GM19324 (cell line): ENCODE measurements at regions not wholly inside any gene's neighbourhood (a gene's known extent, or its start where the extent isn't known, plus 50 kb on each side); places are given as distances from the start of the nearest gene placed in this dataset.

ENCODE experiments used
- ATAC-seq: cut with Tn5 transposase; IDR thresholded peaks from one replicate; pipeline ENCODE4 v1.9.1; 2021; ENCODE audit warnings: mild to moderate bottlenecking, moderate library complexity; ENCODE audit not compliant: unreplicated experiment, low FRiP score

DNA sequence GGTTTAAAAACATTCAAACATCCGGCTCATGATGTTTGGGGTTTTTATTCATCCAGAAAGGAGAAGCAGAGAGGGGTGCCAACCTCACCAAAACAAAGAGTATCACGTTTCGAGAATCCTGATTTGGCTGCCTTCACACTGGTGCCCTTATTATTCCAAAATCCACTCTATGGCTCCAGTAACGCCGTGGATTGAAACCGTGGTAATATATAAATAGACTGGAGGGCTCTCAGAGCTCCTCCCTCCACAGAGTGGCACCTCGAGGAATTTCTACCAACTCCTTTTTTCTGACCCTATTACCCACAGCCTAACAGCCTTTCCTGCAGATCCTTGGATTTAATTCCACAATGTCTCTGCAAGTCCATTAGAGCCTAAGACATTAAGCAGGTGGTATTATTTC lies 353.6 kb downstream of the CRPPA start:
- no peak for ATAC-seq

DNA sequence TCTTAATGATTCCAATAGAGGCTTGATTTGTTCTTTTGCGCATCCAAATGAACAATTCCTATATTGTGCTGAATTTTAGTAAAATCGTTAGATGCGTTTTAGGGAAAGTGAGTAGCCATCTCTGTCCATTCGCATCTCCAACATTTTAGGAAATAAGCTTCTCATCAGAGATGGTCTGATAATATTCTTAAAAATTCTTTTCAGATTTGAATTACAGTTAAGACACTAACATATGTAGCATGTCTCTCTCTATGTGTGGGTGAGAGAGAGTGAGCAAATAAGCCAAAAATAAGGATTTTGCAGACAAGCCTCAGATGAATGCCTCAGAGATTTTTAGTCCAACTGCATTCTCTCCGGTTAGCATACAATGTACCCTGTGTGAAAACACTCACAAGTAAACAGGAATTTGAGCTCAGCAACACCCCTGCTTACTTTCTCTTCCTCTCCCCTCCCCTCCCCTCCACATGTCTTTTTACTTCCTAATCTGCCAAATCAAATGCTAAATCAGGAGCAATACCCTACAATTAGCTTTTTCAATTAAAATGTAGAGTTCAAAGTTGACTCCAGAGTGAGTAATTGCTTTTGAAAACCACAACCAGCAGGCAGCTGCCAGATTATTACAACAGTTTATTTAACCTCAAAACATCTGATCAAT lies 354.4 kb downstream of the CRPPA start:
- ATAC-seq = no peak

GRCh38 chr7:16065939-16066338 lies 355.4 kb downstream of the CRPPA start:
- ATAC-seq = no peak

- ATAC-seq = no peak
Measured at GRCh38 chr7:16063716-16064675, 357.3 kb downstream of the CRPPA start.

DNA sequence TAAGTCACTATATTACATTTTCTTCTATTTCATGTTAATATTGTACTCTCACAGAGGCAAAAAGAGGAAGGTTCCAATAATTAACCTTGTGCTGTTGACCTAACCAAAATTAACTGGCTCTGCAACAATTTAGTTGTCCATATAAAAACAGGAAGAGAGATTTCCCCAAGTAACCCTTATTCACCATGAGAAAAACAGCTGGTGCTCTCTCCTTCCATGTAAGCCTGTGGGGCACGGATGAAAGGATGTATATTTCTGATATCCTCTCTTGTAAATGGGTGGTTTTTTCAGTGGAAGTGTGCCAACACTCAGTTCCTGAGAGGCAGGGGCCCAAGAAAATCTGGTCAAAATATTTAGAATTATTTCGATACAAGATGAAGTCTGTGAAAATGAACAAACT lies 358.1 kb downstream of the CRPPA start:
- ATAC-seq = no peak

DNA sequence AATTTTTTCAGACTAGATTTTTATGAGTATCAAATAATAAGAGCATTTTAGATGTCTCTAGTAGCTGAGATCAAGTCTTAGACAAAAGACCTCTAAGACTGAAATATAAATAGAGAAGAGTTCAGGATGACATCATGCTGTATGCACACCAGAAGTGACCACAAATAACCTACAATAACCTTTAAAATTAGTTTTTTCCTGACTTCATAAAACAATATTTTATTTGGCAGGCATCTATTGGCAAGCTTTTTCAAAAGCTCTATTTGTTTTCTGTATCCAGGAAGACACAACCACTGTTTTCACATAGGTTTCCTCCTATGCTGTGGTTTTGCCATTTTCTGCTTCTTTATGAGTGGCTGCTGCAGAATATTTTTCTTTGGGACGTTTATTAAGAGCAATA lies 359.1 kb downstream of the CRPPA start:
- no peak for ATAC-seq

DNA sequence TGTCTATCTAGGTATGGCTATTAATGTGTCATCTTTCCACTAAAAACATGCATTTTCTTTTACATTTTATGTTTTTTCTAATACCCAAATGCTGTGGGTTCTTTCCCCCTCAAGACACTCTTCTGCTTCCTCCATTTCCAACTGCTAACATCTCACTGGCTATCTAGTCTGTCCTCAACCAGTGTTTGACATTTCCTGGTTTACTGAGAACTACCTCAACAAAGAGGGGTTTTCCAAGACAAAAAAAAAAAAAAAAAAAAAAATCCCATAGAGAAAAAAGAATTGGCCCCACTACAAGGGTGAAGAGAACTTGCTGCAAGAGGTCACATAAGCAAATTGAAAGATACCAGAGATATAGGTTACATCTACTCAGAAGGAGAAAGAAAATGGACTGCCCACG lies 359.7 kb downstream of the CRPPA start:
- no peak for ATAC-seq

DNA sequence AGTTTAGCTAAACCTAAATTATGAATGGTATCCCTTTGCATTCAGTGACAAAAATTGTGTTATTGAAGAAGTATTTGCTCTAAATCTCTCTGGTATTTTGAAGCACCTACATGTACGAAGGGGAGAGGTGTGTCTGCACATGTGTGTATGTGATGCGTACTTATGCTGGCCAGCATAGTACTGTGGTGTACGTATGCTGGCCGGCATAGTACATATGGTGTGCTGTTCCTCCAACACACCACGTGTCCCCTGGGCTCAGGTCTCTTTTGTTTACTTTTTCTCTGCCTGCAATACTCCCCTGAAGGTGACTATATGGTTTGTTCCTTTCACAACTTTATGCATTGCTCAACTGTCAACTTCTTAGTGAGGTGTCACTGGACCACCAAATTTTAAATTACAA lies 360.3 kb downstream of the CRPPA start:
- ATAC-seq = no peak

- ATAC-seq = no peak
Measured at GRCh38 chr7:16060502-16060901, 360.8 kb downstream of the CRPPA start.

- ATAC-seq = peak; percentile 78
Measured at GRCh38 chr7:16055263-16055976, 365.9 kb downstream of the CRPPA start.

GRCh38 chr7:16051561-16052255 lies 365.2 kb upstream of the MEOX2 start:
- ATAC-seq = no peak

DNA sequence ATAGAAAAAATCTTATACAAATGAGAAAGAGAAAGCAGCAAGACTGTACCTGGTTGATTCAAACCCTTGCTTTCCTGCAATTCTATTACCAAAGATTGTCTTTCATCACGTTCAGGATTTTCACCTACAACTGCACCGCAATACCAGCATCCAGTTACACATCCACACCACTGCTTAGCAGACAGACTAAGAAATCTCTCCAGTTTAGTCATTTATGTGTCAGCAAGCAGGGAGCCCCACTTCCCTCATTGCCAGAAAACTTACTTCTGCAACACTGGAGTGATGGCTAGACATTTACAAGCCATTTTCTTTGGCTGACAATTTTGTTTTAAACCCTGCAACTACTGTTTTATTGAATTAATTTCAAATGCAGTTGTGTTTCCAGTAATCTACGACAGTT lies 359.6 kb upstream of the MEOX2 start:
- no peak for ATAC-seq

GRCh38 chr7:16045296-16045695 lies 358.8 kb upstream of the MEOX2 start:
- ATAC-seq = no peak

- ATAC-seq = no peak
Measured at GRCh38 chr7:16044645-16045044, 358.2 kb upstream of the MEOX2 start.

DNA sequence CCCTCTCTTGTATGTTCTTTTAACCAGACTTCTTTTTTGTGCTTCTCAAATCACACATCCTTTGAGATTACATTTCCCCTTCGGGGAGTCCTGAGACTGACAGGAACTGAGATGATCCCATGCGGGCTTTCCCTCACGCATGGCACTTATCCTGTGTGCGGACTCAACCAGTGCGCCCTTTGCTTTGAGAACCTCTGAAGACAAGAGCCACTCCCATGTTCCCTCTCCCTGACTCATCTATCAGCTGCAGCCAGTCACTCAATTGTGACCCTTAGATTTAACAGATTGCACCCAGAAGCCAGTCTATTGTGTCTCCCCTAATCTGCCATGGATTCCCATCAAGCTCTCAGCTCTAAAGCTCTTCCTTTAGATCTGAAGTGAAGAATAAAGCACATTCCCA lies 353.9 kb upstream of the MEOX2 start:
- ATAC-seq = no peak

- no peak for ATAC-seq
Measured at GRCh38 chr7:16038906-16039305, 352.4 kb upstream of the MEOX2 start.

GRCh38 chr7:16035392-16035791 lies 348.9 kb upstream of the MEOX2 start:
- no peak for ATAC-seq

DNA sequence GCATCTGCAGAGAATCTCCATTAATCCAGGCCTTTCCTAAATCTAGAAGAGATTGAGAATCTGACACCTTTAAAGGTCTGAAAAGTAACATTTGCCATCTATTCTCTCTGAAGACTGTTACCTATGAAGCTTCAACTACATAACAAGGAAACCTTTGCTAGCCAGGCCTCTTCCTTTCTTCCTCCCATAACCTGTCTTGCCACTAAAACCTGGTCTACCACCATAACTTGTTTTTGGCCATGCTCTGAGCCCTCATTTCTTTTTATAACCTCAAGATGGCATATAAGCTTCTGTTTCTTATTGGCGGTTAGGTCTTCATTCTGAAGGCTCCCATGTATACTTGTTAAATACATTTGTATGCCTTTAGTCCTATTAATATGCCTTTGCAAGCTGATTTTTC lies 348.4 kb upstream of the MEOX2 start:
- ATAC-seq = no peak

GRCh38 chr7:16034353-16034752 lies 347.9 kb upstream of the MEOX2 start:
- no peak for ATAC-seq

DNA sequence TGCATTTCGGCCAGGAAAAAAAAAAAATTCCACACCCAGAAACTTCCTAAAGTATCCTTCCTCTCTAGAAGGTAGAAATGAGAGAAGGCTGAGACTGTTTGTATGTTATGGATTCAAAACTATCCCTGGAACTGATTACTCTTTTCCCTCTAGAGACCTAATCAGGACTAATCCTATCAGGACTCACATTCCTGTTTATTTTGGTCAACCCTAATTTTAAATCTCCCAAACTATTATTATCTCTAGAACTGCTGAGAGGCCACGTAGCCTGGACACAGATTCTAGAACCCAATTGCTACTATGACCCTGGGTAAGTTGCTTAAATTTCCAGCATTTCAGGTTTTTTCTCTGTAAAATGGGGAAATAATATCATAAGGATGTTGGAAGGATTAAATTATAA lies 346.8 kb upstream of the MEOX2 start:
- no peak for ATAC-seq

DNA sequence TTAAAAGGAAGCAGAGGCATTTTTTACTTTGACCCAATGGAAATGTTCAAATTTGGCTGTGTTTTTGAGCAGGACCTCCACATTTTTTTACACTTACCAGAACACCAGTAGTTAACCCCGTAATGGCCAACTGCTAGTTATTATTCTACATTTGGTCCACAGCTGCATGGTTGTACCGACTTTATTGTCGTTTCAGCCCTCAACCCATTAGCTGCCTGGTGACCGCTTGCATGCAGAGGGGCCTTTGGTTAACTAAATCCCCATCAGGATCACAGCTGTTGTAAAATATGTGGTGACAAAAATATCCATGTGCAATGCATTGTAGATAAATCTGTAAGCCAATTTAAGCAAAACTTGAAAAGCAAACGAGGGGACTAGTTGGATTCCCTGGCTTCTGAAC lies 342.2 kb upstream of the MEOX2 start:
- no peak for ATAC-seq
